ENCODE measurements at regions not wholly inside any gene's neighbourhood (a gene's known extent, or its start where the extent isn't known, plus 50 kb on each side); places are given as distances from the start of the nearest gene placed in this dataset.

DNA sequence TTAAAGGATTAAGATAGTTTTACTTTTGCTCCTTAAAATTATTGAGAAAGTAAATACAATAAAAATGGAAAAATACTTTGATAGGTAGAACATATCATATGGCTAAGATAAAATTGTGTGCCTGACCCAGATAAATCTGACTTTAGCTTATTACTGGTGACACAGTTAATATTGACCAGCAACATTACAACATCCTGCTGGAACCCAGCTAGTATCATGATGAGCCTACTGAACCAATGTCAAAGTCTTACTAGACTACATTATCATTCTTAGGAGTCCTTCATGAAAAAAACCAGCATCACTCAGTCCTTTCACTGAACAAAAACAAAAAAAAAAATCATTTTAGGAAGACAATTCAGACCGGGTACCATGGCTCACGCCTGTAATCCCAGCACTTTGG lies 164.8 kb upstream of the CDK1 start:
- TF ChIP-seq, protein P1, sequence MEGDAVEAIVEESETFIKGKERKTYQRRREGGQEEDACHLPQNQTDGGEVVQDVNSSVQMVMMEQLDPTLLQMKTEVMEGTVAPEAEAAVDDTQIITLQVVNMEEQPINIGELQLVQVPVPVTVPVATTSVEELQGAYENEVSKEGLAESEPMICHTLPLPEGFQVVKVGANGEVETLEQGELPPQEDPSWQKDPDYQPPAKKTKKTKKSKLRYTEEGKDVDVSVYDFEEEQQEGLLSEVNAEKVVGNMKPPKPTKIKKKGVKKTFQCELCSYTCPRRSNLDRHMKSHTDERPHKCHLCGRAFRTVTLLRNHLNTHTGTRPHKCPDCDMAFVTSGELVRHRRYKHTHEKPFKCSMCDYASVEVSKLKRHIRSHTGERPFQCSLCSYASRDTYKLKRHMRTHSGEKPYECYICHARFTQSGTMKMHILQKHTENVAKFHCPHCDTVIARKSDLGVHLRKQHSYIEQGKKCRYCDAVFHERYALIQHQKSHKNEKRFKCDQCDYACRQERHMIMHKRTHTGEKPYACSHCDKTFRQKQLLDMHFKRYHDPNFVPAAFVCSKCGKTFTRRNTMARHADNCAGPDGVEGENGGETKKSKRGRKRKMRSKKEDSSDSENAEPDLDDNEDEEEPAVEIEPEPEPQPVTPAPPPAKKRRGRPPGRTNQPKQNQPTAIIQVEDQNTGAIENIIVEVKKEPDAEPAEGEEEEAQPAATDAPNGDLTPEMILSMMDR (conservative IDR thresholded peaks at IDR 0.05; ENCODE audit: low read depth, low read length), result no peak
- TF ChIP-seq EZH2 (IDR thresholded peaks at IDR 0.05; ENCODE audit: low read length, unreplicated experiment) (no peak), EZH2phosphoT487 (IDR thresholded peaks at IDR 0.05; ENCODE audit: borderline replicate concordance, low read length) (no peak)

Measured in PC-3 (cell line).